ENCODE measurements at regions not wholly inside any gene's neighbourhood (a gene's known extent, or its start where the extent isn't known, plus 50 kb on each side); places are given as distances from the start of the nearest gene placed in this dataset.

DNA sequence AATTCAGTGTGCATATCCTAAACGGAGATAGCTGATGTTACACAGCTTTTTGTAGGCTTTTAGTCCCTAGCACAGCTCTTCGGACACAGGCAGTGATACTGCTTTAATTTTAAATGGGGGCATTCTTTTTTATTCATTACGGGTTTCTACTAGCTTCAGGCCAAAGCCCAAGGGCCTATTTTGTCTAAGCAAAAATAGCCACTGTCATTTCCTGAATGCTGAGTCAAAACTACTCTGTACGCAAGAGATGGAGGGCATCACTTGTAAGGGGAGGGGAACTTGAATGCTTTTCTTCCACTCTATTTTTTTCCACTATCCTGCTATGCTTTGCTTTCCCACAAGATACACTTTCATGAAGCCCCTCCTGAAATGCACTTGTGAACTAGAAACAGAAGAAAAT lies 360.7 kb downstream of the PMP22 start:
- Histone ChIP-seq H3K9me3 (ENCODE audit: low read depth) (no peaks in the 10 kb centered on the region), H3K9me2 (replicated peaks; ENCODE audit: insufficient read depth) (no peaks in the 10 kb centered on the region), H3K27me3 (no peaks in the 10 kb centered on the region), H3K79me2 (no peaks in the 10 kb centered on the region), H2AFZ (no peak overlapping the region), H3K4me3 (no peak overlapping the region), H3K4me2 (no peak overlapping the region), H3K27ac (no peak overlapping the region), H3K36me3 (replicated peaks; ENCODE audit: insufficient read depth, low read depth) (no peaks in the 10 kb centered on the region), H3K4me1 (ENCODE audit: insufficient read depth) (no peaks in the 10 kb centered on the region), H4K20me1 (ENCODE audit: insufficient read depth, poor library complexity, severe bottlenecking) (no peaks in the 10 kb centered on the region)
- no peak for DNase-seq (ENCODE audit: low spot score)
- TF ChIP-seq, protein P1, sequence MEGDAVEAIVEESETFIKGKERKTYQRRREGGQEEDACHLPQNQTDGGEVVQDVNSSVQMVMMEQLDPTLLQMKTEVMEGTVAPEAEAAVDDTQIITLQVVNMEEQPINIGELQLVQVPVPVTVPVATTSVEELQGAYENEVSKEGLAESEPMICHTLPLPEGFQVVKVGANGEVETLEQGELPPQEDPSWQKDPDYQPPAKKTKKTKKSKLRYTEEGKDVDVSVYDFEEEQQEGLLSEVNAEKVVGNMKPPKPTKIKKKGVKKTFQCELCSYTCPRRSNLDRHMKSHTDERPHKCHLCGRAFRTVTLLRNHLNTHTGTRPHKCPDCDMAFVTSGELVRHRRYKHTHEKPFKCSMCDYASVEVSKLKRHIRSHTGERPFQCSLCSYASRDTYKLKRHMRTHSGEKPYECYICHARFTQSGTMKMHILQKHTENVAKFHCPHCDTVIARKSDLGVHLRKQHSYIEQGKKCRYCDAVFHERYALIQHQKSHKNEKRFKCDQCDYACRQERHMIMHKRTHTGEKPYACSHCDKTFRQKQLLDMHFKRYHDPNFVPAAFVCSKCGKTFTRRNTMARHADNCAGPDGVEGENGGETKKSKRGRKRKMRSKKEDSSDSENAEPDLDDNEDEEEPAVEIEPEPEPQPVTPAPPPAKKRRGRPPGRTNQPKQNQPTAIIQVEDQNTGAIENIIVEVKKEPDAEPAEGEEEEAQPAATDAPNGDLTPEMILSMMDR (IDR thresholded peaks at IDR 0.05; ENCODE audit: poor library complexity): no peak
- TF ChIP-seq EZH2phosphoT487 (IDR thresholded peaks at IDR 0.05; ENCODE audit: low read depth, severe bottlenecking, unreplicated experiment): no peak
- WGBS (ENCODE audit: low lambda C conversion rate, missing lambda C conversion rate): 83% methylated on average over 4 of the region's 4 CpGs

DNA sequence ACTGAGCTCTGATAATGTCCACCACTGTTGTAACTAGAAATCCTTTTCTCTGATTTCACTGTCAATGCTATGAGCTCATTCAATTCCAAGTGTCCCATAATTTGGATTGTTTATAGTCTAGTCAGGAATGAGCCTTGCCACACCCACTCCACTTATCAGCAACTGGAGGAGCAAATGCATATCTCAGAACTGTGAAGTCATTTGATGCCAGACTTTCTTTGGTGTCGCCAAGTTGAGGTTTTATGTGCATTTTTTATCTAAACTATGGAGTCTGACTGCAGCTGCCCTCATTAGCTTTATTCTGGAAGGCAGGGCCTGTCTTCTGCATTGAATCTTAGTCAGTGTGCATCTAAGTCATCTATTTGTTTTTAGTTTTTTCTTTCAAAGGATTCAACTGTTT lies 361.3 kb downstream of the PMP22 start:
- 28% methylated on average over 1 of the region's 1 CpG for WGBS (ENCODE audit: low lambda C conversion rate, missing lambda C conversion rate)

DNA sequence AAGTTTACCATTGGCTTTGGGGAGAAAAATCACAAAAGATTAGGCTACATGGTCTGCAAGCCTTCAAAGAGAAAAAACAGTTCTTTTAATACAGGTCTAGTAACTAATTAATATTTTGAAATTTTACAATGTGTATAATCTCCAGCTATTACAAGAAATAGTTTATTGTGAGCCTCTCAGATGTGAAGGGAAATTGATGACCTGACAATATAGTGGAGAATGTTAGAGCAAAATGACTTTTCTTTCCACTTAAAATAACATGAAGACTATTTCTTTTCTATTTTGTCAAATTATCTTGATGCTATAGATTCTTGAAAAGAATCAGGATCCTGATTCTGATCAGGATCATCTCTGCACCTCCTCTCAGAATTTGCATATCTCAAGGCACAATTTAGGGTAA lies 362.3 kb downstream of the PMP22 start:
- no peak overlapping the region for H3K4me3 ChIP-seq
- H3K79me2 ChIP-seq: no peaks in the 10 kb centered on the region
- no peak overlapping the region for H3K27ac ChIP-seq
- H2AFZ ChIP-seq: no peak overlapping the region
- no peaks in the 10 kb centered on the region for H3K27me3 ChIP-seq
- H3K36me3 ChIP-seq (replicated peaks; ENCODE audit: insufficient read depth, low read depth): no peaks in the 10 kb centered on the region
- TF ChIP-seq EZH2phosphoT487 (IDR thresholded peaks at IDR 0.05; ENCODE audit: low read depth, severe bottlenecking, unreplicated experiment): no peak
- no peak for TF ChIP-seq EZH2 (IDR thresholded peaks at IDR 0.05; ENCODE audit: borderline replicate concordance)
- TF ChIP-seq, protein P1 (IDR thresholded peaks at IDR 0.05; ENCODE audit: poor library complexity): no peak
- no peak overlapping the region for H3K4me2 ChIP-seq
- no peaks in the 10 kb centered on the region for H3K4me1 ChIP-seq (ENCODE audit: insufficient read depth)
- no peaks in the 10 kb centered on the region for H3K9me2 ChIP-seq (replicated peaks; ENCODE audit: insufficient read depth)
- no peak for DNase-seq (ENCODE audit: low spot score)
- H3K9me3 ChIP-seq (ENCODE audit: low read depth): no peaks in the 10 kb centered on the region
- H4K20me1 ChIP-seq (ENCODE audit: insufficient read depth, poor library complexity, severe bottlenecking): no peaks in the 10 kb centered on the region

More for the DNA sequence above, 361.3 kb downstream of the PMP22 start:
- no peaks in the 10 kb centered on the region for H3K27me3 ChIP-seq
- H3K36me3 ChIP-seq (replicated peaks; ENCODE audit: insufficient read depth, low read depth): no peaks in the 10 kb centered on the region
- no peaks in the 10 kb centered on the region for H3K9me2 ChIP-seq (replicated peaks; ENCODE audit: insufficient read depth)
- no peaks in the 10 kb centered on the region for H3K79me2 ChIP-seq
- H3K4me1 ChIP-seq (ENCODE audit: insufficient read depth): no peaks in the 10 kb centered on the region
- no peak for TF ChIP-seq EZH2phosphoT487 (IDR thresholded peaks at IDR 0.05; ENCODE audit: low read depth, severe bottlenecking, unreplicated experiment)
- TF ChIP-seq EZH2 (IDR thresholded peaks at IDR 0.05; ENCODE audit: borderline replicate concordance): no peak
- H3K27ac ChIP-seq: no peak overlapping the region
- H2AFZ ChIP-seq: no peak overlapping the region
- H3K4me3 ChIP-seq: no peak overlapping the region
- no peaks in the 10 kb centered on the region for H4K20me1 ChIP-seq (ENCODE audit: insufficient read depth, poor library complexity, severe bottlenecking)
- no peaks in the 10 kb centered on the region for H3K9me3 ChIP-seq (ENCODE audit: low read depth)
- DNase-seq (ENCODE audit: low spot score): no peak
- H3K4me2 ChIP-seq: no peak overlapping the region

DNA sequence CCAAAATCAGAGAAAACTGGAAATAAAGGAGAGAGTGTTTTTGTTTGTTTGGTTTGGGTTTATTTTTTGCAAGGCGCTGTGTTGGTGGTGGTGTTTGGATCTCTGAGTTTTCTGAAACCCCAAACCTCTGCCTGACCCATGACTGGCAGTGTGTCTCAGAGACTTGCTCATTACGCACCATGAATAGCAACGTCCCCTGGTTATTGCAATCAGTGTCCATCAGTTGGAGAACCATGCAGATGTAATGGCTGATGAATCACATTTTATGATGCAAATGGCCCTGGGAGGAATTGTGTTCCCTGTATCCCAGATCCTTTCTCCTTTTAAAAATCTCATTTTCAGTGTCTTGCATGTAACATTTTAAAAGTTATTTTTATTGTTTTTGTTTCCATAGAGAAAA lies 362.8 kb downstream of the PMP22 start:
- no peaks in the 10 kb centered on the region for H3K4me1 ChIP-seq (ENCODE audit: insufficient read depth)
- H3K4me3 ChIP-seq: no peak overlapping the region
- no peak overlapping the region for H3K27ac ChIP-seq
- no peak overlapping the region for H3K4me2 ChIP-seq
- H3K9me2 ChIP-seq (replicated peaks; ENCODE audit: insufficient read depth): no peaks in the 10 kb centered on the region
- H3K79me2 ChIP-seq: no peaks in the 10 kb centered on the region
- no peaks in the 10 kb centered on the region for H3K27me3 ChIP-seq
- H3K36me3 ChIP-seq (replicated peaks; ENCODE audit: insufficient read depth, low read depth): no peaks in the 10 kb centered on the region
- H2AFZ ChIP-seq: no peak overlapping the region
- TF ChIP-seq EZH2phosphoT487 (IDR thresholded peaks at IDR 0.05; ENCODE audit: low read depth, severe bottlenecking, unreplicated experiment) (no peak), EZH2 (IDR thresholded peaks at IDR 0.05; ENCODE audit: borderline replicate concordance) (no peak)
- TF ChIP-seq, protein P1 (IDR thresholded peaks at IDR 0.05; ENCODE audit: poor library complexity): no peak
- WGBS (ENCODE audit: low lambda C conversion rate, missing lambda C conversion rate): 100% methylated on average over 3 of the region's 3 CpGs
- no peaks in the 10 kb centered on the region for H4K20me1 ChIP-seq (ENCODE audit: insufficient read depth, poor library complexity, severe bottlenecking)
- DNase-seq (ENCODE audit: low spot score): no peak
- no peaks in the 10 kb centered on the region for H3K9me3 ChIP-seq (ENCODE audit: low read depth)

All from hepatocyte (in vitro differentiated cells).